Right lobe of liver (tissue), 4 donors: ENCODE measurements at regions not wholly inside any gene's neighbourhood (a gene's known extent, or its start where the extent isn't known, plus 50 kb on each side); places are given as distances from the start of the nearest gene placed in this dataset.

Source experiments
- CTCF ChIP-seq, 4 donors: fragments of 200-600 bp in 3 of 4; fragments of 450-650 bp in 1 of 4; IDR thresholded peaks; one replicate each; pipeline versions ENCODE4 v1.5.1 to v1.8.0; 2016 to 2022; ENCODE audit warnings: antibody characterized with exemption in 4 of 4, mild to moderate bottlenecking in 2 of 4
- POLR2A ChIP-seq: fragments of 450-650 bp; IDR thresholded peaks from one replicate; pipeline ENCODE4 v1.6.1; 2017; ENCODE audit warnings: antibody characterized with exemption, mild to moderate bottlenecking
- donor health status: DM: no; HTN: no; CAD: no.
- donor health status: DM: no; HTN: no; CAD: no.
- donor health status: DM: no; HTN: yes; CAD: no.

- TF ChIP-seq CTCF (IDR thresholded peaks at IDR 0.05) (no peak), POLR2A (no peak)
Measured at GRCh38 chr12:24730489-24730896, 218.4 kb downstream of the BCAT1 start.
